ENCODE measurements at regions not wholly inside any gene's neighbourhood (a gene's known extent, or its start where the extent isn't known, plus 50 kb on each side); places are given as distances from the start of the nearest gene placed in this dataset.
"Not testable (repeated sequence)": the region's sequence is repeated elsewhere in the genome, so short reads cannot be mapped to it uniquely, and the experiment has no call there.

DNA sequence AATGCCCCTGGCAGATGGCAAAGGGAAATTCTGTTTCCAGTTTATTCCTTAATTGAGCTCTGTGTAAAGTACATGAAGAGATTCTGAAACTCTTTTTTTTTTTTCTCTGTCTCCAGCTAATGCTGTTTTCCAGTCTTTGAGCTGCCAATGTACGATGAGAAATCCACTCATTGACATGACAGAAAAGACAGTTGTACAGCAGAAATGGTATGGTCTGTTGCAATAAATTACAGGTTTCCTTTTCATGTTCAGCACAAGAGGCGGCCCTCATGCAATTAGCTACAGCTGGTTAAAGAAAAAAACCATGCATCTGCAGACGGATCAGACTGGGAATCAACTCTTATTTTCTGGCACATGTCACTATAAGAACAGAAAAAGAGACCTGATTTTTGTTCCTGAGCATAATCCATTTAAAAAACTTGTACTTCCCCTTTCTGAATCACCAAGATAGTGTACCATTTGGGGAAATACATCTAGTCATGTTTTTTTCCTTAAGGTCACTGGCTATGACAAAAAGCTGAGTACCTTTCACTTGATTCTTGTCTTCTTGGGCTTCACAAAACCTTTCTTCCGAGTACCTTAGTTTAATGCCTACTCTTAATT lies 289.8 kb upstream of the PREP start:
- no peak for DNase-seq

DNA sequence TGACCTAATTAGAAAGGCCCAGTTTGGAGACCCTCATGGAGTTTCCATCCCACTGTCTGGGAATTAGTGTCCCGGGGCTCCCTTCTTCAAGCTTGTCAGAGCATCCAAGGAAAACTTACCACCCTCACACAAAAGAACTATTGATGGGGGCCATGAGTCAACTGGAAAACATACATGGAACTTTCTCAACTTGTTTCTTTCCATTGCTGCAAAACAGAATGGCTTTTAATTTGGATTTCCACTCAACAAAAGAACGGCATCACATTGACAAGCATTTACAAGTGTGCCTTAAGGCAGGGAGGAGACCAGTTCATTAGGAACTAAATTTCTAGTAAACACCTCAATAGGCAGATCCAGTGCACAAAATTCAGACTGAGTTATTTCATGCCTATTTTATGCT lies 289.1 kb upstream of the PREP start:
- no peak for DNase-seq

DNA sequence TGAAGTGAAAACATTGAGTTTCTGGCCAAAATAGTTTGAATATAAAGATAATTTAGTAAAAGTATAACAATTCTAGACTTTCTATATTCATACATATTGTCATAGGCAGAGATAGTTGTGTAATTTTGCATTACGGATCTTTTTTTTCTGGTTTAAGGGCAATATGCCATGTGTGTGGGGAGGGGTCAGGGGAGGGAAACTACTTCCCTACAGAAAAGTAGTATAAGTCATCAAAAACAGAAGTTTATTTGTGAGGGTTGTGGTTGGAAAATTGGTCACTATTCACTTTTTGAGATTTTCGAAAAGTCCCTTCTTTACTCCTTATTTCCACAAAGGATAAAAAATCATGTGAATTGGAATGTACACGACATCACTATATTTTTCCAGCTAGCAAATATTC lies 288.2 kb upstream of the PREP start:
- no peak for DNase-seq

DNA sequence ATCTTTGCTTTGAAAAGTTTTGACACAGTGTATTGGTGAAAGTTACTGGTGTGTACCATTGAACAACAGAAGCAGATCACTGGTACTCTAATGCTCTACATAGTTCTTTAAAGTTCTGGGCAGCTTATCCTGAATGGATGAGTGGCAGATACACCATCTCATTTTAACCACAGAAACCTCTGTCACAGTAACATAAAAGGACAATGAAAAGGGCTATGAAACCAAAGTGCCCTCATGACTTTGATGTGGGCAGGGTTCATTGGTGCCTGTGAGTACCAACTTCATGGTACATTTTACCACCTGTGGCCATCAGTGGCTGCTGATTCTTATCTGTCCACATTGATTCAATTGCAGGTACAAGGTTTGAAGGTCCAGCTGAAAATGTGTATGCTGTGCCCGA lies 285.7 kb upstream of the PREP start:
- DNase-seq, result no peak

DNA sequence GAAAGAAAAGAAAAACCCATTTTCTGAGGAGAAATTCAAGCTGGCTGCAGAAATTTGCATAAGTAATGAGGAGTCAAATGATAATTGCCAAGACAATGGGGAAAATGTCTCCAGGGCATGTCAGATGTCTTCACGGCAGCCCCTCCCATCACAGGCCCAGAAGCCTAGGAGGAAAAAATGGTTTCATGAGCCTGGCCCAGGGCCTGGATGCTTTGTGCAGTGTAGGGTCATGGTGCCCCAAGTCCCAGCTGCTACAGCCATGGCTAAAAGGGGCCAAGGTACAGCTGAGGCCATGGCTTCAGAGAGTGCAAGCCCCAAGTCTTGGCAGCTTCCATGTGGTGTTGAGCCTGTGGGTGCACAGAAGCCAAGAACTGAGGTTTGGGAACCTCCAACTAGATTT lies 283.9 kb upstream of the PREP start:
- DNase-seq, result not testable (repeated sequence)

DNA sequence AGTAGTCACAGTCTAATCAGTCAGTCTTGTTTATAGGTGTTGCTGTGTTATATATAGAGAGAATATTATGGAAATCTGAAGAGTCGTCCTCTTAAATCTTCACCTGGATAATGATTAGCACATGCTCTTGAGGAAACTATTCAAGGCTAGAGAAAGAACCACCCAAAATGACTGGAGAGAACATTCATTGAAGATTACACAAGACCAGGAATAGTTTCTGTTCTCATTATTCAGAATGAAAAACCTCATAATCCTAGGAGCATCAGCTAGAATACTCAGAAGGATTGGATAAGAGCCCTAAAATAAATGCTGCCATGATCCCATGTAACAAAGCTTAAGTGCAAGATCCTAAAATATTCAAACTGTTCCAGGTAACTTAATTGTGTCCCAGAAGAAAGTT lies 278.2 kb upstream of the PREP start:
- no peak for DNase-seq

DNA sequence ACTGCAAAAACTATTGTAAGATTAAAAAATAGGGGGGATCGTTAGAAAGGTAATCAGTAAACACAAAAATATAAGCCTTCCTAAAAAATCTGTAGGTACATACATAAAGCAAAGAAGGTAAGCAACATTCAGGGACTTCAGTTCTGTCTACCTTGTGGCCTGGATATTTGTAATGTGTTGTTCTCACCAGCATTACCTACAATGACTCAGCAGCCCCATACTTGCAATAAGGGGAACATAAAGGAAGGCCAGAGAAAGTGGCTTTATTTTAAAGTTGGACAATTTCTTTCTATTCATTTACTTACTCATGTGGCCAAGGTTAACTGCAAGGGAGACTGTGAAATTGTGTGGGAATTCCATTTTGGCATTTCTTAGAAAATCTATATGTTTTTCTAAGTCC lies 277.2 kb upstream of the PREP start:
- no peak for DNase-seq

DNA sequence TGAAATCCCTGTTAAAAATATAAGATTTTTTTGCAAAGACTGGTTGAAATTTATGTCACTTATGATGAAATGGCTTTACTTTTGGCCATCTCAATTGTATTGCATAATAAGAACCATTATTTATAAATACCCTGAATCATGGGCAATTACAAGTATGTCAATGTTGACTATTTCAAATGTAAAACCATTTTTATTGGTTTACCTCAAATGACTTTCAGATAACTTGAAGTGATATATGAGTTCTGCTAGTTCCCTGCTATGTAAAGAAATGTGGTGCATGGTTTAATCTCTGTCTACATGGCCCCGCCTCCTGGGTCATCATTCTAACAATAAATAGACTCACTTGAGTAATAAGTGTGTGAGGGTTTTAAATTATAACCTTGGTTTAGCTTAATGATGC lies 275.6 kb upstream of the PREP start:
- DNase-seq, result no peak

DNA sequence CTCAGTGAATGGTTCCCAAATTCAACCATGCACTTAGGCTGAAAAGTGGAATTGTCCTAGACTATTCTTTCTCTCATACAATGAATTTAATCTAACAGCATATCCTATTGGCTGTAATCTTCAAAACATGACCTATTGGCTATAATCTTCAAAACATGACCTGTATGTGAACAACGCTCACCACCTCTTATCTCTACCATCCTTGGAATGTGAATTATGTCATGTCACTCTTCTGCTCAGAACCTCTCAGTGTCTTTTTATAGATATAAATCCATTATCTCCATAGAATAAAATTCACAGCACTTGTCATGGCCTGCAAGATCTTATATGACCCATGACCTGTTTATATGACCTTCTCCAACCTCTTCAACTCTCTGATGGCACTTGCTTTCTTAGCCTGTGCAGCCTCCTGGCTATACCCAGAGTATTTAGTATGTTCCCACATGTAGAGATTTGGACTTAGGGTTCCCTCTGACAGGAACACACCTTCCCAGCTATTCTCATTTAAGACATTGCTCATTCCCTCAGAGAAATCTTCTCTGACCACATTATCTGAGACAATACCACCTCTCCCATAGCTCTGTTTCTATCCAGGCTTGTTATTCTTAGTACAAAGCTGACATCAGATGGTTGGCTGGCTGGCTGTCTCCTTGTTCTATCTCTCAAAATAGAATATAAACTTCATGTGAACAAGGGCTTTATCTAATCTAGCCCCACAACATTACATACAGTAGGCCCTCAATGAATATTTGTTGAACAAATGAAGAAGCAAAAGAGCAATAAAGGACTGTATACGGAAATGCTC lies 275.0 kb upstream of the PREP start:
- no peak for DNase-seq

DNA sequence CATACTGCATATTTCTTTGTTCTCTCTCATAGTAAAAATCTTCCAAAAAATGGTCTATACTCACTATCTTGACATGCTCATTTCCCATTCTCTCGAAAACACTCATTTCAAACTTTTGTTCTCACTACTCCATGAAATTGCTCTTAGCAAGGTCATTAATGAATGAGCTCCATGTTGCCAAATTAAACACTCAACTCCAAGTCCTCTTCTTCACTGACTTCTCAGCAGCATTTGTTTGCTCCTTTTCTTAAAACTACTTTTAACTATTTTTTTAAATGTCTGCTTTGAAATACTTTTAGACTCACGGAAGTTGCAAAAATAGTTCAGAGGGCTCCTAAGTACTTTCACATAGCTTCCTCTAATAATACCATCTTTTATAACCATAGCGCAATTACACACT lies 274.0 kb upstream of the PREP start:
- DNase-seq, result no peak

DNA sequence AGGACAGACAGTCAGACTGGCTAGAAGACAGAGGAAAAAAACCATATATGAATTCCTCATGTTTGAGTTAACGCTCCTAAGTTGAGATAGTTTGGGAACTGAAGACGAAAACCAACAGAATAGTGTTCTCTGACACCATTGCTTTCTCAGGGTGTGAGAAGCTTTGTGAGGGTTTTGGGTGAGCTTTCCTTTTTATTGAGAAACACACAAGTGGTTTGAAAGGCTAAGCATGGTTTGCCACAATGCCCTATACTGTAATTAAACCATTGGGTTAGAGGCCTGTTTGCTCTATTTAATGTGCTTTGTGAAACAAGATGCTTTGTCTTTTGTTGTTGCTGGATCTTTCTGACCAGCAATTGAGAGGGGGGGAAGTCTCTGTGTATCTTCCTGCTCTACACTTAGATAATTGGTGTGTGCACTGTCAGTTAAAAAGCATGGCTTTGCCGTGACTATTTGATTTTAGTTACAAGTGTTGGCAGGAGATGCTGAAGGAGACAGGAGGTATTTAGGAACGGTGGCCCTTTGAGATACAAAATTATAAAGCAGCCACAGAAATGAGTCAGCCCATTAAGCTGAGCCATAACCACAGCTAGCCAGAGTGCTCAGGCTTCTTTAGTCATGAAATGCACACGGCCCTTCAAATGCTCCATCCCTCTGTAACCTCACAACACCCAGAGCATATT lies 273.0 kb upstream of the PREP start:
- no peak for DNase-seq

DNA sequence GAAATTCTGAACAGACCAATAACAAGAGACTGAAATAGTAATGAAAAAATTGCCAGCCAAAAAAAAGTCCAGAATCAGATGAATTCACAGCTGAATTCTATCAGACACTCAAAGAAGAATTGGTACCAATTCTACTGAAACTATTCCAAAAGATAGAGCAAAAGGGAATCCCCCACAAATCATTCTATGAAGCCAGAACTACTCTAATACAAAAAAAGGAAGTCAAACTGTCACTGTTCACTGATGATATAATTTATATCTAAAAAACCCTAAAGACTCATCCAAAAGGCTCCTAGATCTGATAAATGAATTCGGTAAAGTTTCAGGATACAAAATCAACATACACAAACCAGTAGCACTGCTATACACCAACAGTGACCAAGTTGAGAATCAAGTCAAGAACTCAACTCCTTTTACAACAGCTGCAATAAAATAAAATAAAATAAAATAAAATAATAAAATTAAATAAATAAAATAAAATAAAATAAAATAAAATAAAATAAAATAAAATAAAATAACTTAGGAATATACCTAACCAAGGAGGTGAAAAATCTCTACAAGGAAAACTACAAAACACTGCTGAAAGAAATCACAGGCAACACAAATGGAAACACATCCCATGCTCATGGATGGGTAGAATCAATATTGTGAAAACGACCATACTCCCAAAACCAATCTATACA lies 270.1 kb upstream of the PREP start:
- DNase-seq, result not testable (repeated sequence)

DNA sequence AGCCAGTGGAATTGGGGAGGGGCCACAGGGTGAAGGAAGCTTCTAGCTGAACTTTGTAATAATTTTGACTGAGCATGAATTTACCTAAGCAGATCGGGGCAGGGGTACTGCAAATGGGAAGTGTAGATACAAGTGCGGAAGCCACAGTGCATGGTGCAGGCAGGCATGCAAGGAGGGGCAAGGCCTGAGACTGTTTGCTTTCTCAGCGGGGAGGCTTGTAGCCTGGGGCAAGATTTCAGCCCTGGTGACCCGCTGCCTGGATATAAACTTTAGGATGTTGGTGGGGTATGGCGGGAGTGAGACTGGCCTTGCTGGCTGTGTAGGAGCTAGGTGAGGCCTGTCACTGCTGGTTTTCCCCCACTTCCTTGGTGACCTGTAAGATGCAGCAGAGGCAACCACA lies 266.4 kb upstream of the PREP start:
- DNase-seq, result no peak

DNA sequence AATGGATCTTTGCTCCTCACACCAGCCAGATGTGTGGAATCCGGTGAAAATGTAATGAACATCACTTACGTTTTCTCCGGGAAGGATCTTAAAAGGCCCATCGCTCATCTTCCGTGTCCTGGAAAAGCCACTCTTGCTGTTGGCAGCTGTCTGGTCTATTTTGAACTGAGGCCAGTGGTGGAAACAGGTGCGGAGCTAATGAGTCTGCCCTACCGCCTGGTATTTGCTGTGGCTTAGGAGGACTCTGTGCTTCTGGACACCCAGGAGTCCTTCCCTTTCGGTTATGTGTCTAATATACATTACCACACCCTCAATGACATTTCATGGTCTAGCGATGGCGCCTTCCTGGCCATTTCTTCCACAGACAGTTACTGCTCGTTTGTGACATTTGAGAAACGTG lies 264.2 kb upstream of the PREP start:
- DNase-seq, result no peak

DNA sequence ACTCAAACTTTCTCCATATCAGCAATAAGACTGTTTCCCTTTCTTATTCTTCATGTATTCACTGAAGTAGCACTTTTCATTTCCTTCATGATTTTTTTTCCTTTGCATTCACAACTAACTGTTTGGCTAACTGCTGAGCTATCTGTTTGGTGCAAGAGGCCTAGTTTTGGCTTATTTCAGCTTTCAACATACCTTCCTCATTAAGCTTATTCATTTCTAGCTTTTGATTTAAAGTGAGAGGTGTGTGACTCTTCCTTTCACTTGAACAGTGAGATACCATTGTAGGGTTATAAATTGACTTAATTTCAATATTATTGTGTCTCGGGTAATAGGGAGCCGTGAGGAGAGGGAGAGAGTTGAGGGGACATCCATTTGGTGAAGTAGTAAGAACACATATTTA lies 262.0 kb upstream of the PREP start:
- no peak for DNase-seq

DNA sequence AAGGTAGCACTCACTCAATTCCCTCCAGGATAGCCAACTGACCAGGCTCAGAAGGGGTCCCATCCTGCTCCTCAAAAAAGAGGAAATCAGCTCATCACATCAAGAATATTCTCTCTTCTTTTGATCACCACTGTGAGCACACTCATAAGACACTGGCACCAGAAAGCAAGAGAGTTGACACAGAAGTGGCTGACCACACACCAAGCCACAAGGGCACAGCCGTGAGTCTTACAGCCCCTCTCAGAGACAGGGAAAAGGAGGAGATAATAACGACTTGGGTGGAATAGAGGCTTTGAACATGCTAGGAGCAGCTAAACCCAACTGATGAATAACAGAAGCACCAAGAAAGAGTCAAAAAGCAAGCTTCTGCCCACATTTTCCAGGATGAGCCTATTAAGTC lies 249.1 kb upstream of the PREP start:
- no peak for DNase-seq

DNA sequence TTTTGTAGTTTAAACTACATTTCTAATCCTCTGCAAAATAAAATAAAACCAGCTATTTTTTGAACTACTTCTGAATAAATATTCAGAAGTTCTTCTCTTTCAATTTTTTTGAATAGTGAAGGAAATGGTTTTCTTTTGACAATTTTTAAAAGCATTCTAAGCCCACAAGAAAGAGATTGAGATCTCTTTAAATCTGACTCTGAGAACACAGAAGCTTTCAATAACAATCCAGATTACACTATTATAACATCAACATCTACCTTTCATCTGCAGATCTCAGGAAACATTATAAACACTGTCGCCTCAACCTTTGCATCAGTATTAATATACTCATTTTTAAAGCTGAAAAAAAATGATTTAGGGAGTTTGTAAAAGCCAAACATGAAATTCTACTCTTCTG lies 247.5 kb upstream of the PREP start:
- DNase-seq, result no peak

DNA sequence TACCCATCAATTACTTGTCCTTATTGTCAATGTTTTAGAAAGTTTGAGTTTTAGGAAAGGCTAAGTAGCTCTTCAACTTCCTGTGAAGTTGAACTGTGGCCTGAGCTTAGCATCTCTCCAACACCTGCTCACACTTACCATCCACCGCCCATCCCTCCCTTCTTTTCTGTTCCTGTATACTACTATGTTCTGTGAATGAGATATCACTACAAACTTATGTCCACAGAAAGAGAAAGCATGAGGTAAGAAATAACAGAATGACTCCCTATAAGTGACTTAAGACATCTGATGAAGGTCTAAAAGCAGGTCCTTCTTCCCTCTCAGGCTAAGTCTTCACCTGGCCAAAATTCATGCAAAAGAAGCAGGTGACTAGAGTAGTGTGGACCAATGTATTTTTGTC lies 246.3 kb upstream of the PREP start:
- DNase-seq, result no peak

DNA sequence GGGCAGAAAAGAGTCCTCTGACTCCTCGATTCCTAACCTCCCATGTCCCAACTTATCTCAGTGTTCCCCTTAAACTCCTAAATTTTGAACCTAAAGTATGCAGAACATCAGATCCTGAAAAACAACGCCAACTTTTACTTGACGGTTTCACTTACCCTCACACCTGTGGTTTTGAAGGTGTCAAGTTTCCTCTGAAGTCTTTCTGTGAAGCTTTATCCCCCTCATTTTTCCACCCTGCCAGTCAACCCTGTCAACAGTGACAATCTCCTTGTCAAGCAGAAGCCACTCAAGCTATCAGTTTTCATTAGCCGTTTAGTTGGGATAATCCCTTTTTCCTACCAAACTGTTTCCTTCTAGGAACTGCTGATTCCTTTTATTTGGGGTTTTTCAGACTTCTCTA lies 245.4 kb upstream of the PREP start:
- DNase-seq, result no peak

DNA sequence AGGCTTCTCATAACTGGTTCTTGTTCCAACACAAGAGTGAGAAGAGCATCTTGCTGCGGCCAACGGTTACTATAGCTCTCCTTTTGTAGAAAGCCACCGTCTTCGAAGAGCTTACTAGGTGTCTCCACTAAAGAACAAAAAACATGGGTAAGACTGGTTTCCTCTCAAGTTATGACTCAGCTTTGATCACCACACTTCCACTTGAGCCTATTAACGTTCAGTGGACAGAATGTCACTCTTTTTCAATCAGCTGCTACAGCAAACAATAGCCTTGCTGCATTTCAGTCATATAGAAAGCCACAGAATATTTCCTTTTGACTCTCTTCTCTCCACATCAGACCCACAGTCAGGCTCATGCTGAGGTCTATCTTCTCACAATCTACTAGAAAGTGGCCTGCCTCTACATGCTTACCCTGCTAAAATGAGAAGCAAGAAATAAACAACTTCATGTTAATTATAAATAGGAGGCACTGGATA lies 243.5 kb upstream of the PREP start:
- no peak for DNase-seq

DNA sequence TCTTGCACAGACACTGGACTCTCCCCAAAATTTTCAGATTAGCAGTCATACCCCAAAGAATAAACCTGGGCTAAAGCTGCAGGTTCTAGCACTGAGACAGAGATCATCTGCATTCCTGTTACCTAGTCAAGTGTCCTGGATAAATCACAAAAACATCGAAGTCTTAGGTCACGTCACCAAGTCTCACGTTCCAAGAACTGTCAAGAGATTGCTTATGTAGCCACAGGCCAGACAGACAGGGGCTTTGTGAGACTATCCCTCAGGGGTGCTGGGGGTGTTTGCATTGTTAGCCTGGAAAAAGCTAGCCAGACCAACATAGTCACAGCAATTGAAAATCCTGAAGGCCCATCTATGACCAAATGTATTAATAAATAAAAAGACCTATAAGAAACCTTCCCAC lies 243.1 kb upstream of the PREP start:
- DNase-seq, result no peak

DNA sequence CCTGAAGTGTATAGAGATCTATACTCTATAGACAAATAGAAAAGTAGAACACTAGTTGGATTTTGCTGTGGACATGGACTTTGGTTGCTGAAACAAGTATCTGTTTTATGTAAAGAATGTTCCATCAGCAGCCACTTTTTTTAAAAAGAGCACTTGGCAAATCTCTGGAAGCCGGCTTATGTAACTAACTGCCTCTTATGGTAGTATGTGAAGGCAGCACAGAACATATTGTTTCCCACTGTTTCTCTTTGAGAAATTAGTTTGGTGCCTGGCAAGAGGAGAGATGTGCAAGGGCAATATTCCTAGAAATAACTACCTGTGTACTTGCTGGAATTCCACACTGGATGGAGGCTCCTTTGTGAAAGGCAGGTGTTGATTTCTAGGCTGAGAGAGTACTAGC lies 242.3 kb upstream of the PREP start:
- no peak for DNase-seq

DNA sequence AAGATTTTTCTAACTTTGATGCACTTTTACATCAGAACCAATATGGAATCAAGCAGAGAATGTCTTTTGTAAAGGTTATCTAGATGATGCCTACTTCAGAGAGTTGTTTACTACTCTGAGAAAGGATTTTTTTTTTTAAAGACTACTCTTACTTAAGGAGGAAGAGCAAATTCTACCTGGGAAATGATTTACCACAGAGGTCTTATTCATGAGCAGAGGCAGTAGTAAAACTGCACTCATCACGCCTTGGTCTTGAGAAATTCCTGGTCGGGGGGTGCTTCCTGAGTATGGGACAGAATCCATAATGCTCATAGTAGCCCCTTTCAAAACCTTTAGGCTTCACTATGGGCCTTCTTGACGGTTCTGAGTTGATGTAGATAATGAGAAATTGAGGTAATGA lies 241.8 kb upstream of the PREP start:
- no peak for DNase-seq

DNA sequence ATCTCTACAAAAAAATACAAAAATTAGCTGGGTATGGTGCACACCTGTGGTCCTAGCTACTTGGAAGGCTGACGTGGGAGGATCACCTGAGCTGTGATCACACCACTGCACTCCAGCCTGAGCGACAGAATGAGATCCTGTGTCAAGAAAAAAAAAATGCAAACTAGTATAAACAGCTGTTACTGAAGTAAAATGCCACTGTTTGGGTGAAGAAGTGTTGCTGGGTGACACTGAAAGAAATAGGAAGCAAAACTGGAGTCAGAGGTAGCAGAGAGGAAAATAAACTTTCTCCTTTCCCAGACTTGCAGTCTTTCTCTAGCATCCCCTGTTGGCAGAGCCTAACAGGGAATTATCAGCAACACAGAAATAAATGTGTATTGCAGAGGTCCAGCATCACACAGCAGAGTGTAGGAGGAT lies 241.2 kb upstream of the PREP start:
- no peak for DNase-seq
